IMR-90 (cell line): ENCODE measurements at regions not wholly inside any gene's neighbourhood (a gene's known extent, or its start where the extent isn't known, plus 50 kb on each side); places are given as distances from the start of the nearest gene placed in this dataset.

Source experiments
- ATAC-seq: fragments of 200-7000 bp; cut with Tn5 transposase; 2 replicates; pipeline ENCODE4 v1.9.1; 2020; ENCODE audit warnings: low read depth, mild to moderate bottlenecking, moderate library complexity
- BruUV-seq: library from RNA; stranded (reverse); fragments of 400-500 nt; replicated peaks from 2 replicates; lab custom pipeline; 2021; lab: Mats Ljungman, UMichigan
- CTCF ChIA-PET: fragments of 300-600 bp; formaldehyde crosslinking; extraction: SDS; loops from one replicate; lab custom pipeline; 2021; ENCODE audit warnings: antibody characterized with exemption; lab: Yijun Ruan, JAX
- POLR2A ChIA-PET: fragments of 300-600 bp; sonication (Branson Sonifier 250); formaldehyde crosslinking; loops from one replicate; lab custom pipeline; 2022; ENCODE audit warnings: antibody characterized with exemption; ENCODE audit not compliant: unreplicated experiment; lab: Charles Lee
- DNase-seq: peaks from one replicate; pipeline ENCODE4 v3.0.0; 2013
- H2AFZ ChIP-seq: replicated peaks from 2 replicates; pipeline ENCODE3; 2013; ENCODE audit warnings: low read length, mild to moderate bottlenecking; ENCODE audit not compliant: poor library complexity
- H2AK5ac ChIP-seq: 2 replicates; pipeline ENCODE4 v1.6.1; 2013; ENCODE audit warnings: low read depth, low read length, inconsistent platforms
- H2AK9ac ChIP-seq: replicated peaks from 2 replicates; pipeline ENCODE3; 2013; ENCODE audit warnings: mild to moderate bottlenecking, low read depth, low read length, moderate library complexity; ENCODE audit not compliant: poor library complexity
- H2BK120ac ChIP-seq: 2 replicates; pipeline ENCODE4 v1.6.1; 2013; ENCODE audit warnings: low read depth, low read length, inconsistent platforms
- H2BK15ac ChIP-seq: 3 replicates; pipeline ENCODE4 v1.6.1; 2013; ENCODE audit warnings: low read depth, low read length, inconsistent platforms
- H2BK20ac ChIP-seq: 2 replicates; pipeline ENCODE4 v1.6.1; 2013; ENCODE audit warnings: low read depth, mild to moderate bottlenecking, inconsistent platforms, low read length, moderate library complexity
- H2BK5ac ChIP-seq: 2 replicates; pipeline ENCODE4 v1.6.1; 2013; ENCODE audit warnings: mild to moderate bottlenecking, low read depth, low read length, inconsistent platforms; ENCODE audit not compliant: poor library complexity, severe bottlenecking
- H3K14ac ChIP-seq: replicated peaks from 2 replicates; pipeline ENCODE4 v1.6.1; 2013; ENCODE audit warnings: low read depth, low read length, inconsistent platforms
- H3K18ac ChIP-seq: 2 replicates; pipeline ENCODE4 v1.6.1; 2013; ENCODE audit warnings: low read depth, low read length, control low read depth
- H3K23ac ChIP-seq: 2 replicates; pipeline ENCODE4 v1.6.1; 2013; ENCODE audit warnings: low read depth, low read length, inconsistent platforms
- H3K27ac ChIP-seq: 2 replicates; pipeline ENCODE4 v1.5.1; 2013; ENCODE audit warnings: mild to moderate bottlenecking, control low read depth, low read length; ENCODE audit not compliant: insufficient read depth
- H3K27me3 ChIP-seq: 2 replicates; pipeline ENCODE4 v1.6.1; 2013; ENCODE audit warnings: low read length; ENCODE audit not compliant: control insufficient read depth, insufficient read depth
- H3K36me3 ChIP-seq: 2 replicates; pipeline ENCODE4 v1.6.1; 2013; ENCODE audit warnings: low read length, mixed read lengths; ENCODE audit not compliant: control insufficient read depth, insufficient read depth
- H3K4ac ChIP-seq: 2 replicates; pipeline ENCODE4 v1.6.1; 2013; ENCODE audit warnings: low read depth, low read length, inconsistent platforms
- H3K4me1 ChIP-seq: 2 replicates; pipeline ENCODE4 v1.6.1; 2013; ENCODE audit warnings: low read length, mixed read lengths; ENCODE audit not compliant: control insufficient read depth, insufficient read depth
- H3K4me2 ChIP-seq: 2 replicates; pipeline ENCODE4 v1.6.1; 2013; ENCODE audit warnings: low read depth, mild to moderate bottlenecking, control low read depth, low read length, moderate library complexity
- H3K4me3 ChIP-seq: 2 replicates; pipeline ENCODE4 v1.5.1; 2013; ENCODE audit warnings: low read depth, mild to moderate bottlenecking, control low read depth, low read length, moderate library complexity; ENCODE audit not compliant: insufficient read depth
- H3K56ac ChIP-seq: 2 replicates; pipeline ENCODE4 v1.6.1; 2013; ENCODE audit warnings: low read length, inconsistent platforms; ENCODE audit not compliant: insufficient read depth; ENCODE audit errors: extremely low read depth
- H3K79me1 ChIP-seq, 2 experiments: 2 replicates each; pipeline ENCODE4 v1.6.1; 2013; ENCODE audit warnings: low read length in 2 of 2, inconsistent platforms in 1 of 2, low read depth in 1 of 2
- H3K9ac ChIP-seq: 2 replicates; pipeline ENCODE4 v1.6.1; 2013; ENCODE audit warnings: low read depth, low read length, control low read depth
- H3K9me1 ChIP-seq: 2 replicates; pipeline ENCODE4 v1.6.1; 2013; ENCODE audit warnings: low read length, inconsistent platforms; ENCODE audit not compliant: insufficient read depth
- H3K9me3 ChIP-seq: 2 replicates; pipeline ENCODE4 v1.6.1; 2013; ENCODE audit warnings: low read length; ENCODE audit not compliant: control insufficient read depth, insufficient read depth
- H4K20me1 ChIP-seq: 2 replicates; pipeline ENCODE4 v1.6.1; 2013; ENCODE audit warnings: low read length, inconsistent platforms; ENCODE audit not compliant: insufficient read depth
- H4K5ac ChIP-seq: 2 replicates; pipeline ENCODE4 v1.6.1; 2013; ENCODE audit warnings: mild to moderate bottlenecking, low read depth, low read length, control low read depth
- H4K8ac ChIP-seq, 2 experiments: 2 replicates each; pipeline ENCODE4 v1.6.1; 2013; ENCODE audit warnings: low read depth in 2 of 2, low read length in 2 of 2, control low read depth in 1 of 2, inconsistent platforms in 1 of 2
- H4K91ac ChIP-seq: 2 replicates; pipeline ENCODE4 v1.6.1; 2013; ENCODE audit warnings: low read depth, low read length, inconsistent platforms; ENCODE audit not compliant: insufficient read depth
- BHLHE40 ChIP-seq: fragments of 150-350 bp; IDR thresholded peaks from 2 replicates; pipeline ENCODE4 v1.6.1; 2016; ENCODE audit warnings: mild to moderate bottlenecking, low read depth, low read length
- CEBPB ChIP-seq: IDR thresholded peaks from 2 replicates; pipeline ENCODE4 v1.6.1; 2012; ENCODE audit warnings: low read depth, low read length, improper control_type of control experiment
- FOS ChIP-seq: fragments of 150-350 bp; IDR thresholded peaks from 2 replicates; pipeline ENCODE4 v1.6.1; 2016; ENCODE audit warnings: low read depth, low read length
- MXI1 ChIP-seq: IDR thresholded peaks from 2 replicates; pipeline ENCODE4 v1.6.1; 2012; ENCODE audit warnings: low read depth, mild to moderate bottlenecking, low read length, moderate library complexity, borderline replicate concordance
- NFE2L2 ChIP-seq: fragments of 150-350 bp; IDR thresholded peaks from 2 replicates; pipeline ENCODE4 v1.6.1; 2016; ENCODE audit warnings: low read depth, mild to moderate bottlenecking, low read length
- POLR2A ChIP-seq: IDR thresholded peaks from 2 replicates; pipeline ENCODE4 v1.6.1; 2012; ENCODE audit warnings: mild to moderate bottlenecking, low read depth, low read length
- RFX5 ChIP-seq: IDR thresholded peaks from 2 replicates; pipeline ENCODE4 v1.8.0; 2012; ENCODE audit warnings: low read depth, mild to moderate bottlenecking, low read length, moderate library complexity
- SMC3 ChIP-seq: fragments of 150-350 bp; IDR thresholded peaks from 2 replicates; pipeline ENCODE4 v1.6.1; 2016; ENCODE audit warnings: low read depth, mild to moderate bottlenecking, antibody characterized with exemption, low read length, moderate library complexity
- WGBS, 2 experiments: methylation state at CpG; one replicate each; pipeline versions ENCODE4 v1.1.5 to v1.1.7; 2013; ENCODE audit warnings: missing lambda C conversion rate in 2 of 2; ENCODE audit not compliant: insufficient read length in 1 of 2; ENCODE audit errors: extremely low coverage in 2 of 2; 5-methylcytosine and 5-hydroxymethylcytosine counted together
- dilution Hi-C: fragments of 300-500 bp; cut with HindIII; formaldehyde crosslinking; loops from one replicate; pipeline ENCODE4 v1.14.3; 2018; ENCODE audit warnings: low sequenced_read_pairs; ENCODE audit not compliant: unreplicated experiment
- in situ Hi-C: fragments of 300-500 bp; cut with MboI; formaldehyde crosslinking; loops from 3 replicates; pipeline ENCODE4 v1.14.3; 2019; ENCODE audit warnings: low sequenced_read_pairs, inconsistent platforms, mixed read lengths
- intact Hi-C: fragments of 100-400 bp; cut with micrococcal nuclease; formaldehyde crosslinking; loops from 2 replicates; pipeline ENCODE4 v1.10.0; 2022

GRCh38 chr1:194787001-194787400, 1600.6 kb upstream of the B3GALT2 start:
- no peak overlapping the region for H2BK120ac ChIP-seq
- no CpG with 5 or more reads among the region's 3 CpGs for WGBS, 2 experiments
- ATAC-seq (no peak), DNase-seq (no peak)
- H2AK5ac ChIP-seq: no peak overlapping the region
- no peak overlapping the region for H3K4me2 ChIP-seq
- H3K4me1 ChIP-seq: no peaks in the 10 kb centered on the region
- CTCF ChIA-PET: no interaction called here
- in situ Hi-C loops (no loop called here), intact Hi-C loops (no loop called here), dilution Hi-C loops (no loop called here)
- no peaks in the 10 kb centered on the region; the same call in 1 of the 2 replicates for H3K9me1 ChIP-seq
- H4K20me1 ChIP-seq: no peaks in the 10 kb centered on the region
- H4K8ac ChIP-seq: no peak overlapping the region
- H3K27ac ChIP-seq: no peak overlapping the region
- no peaks in the 10 kb centered on the region for H3K36me3 ChIP-seq
- H4K91ac ChIP-seq: no peak overlapping the region
- no peak overlapping the region for H3K9ac ChIP-seq
- no peaks in the 10 kb centered on the region for H3K79me1 ChIP-seq
- no peaks in the 10 kb centered on the region for H3K9me3 ChIP-seq
- no TSS peak for BruUV-seq
- TF ChIP-seq BHLHE40 (no peak), SMC3 (no peak), MXI1 (no peak), FOS (no peak), RFX5 (no peak), NFE2L2 (no peak), POLR2A (no peak), CEBPB (peak; percentile 32; the same call in 1 of the 2 replicates)
- H3K23ac ChIP-seq: no peak overlapping the region
- no peak overlapping the region for H3K4ac ChIP-seq
- no peaks in the 10 kb centered on the region for H3K27me3 ChIP-seq
- H2AFZ ChIP-seq: no peak overlapping the region
- no peak overlapping the region for H2BK15ac ChIP-seq
- no peak overlapping the region for H2AK9ac ChIP-seq
- POLR2A ChIA-PET: no interaction called here
- no peak overlapping the region for H2BK20ac ChIP-seq
- no peak overlapping the region for H3K18ac ChIP-seq
- no peak overlapping the region for H2BK5ac ChIP-seq
- no peak overlapping the region for H3K14ac ChIP-seq
- H4K5ac ChIP-seq: no peak overlapping the region
- H3K4me3 ChIP-seq: no peak overlapping the region
- no peak overlapping the region for H3K56ac ChIP-seq
